EH (cell line): ENCODE measurements at regions not wholly inside any gene's neighbourhood (a gene's known extent, or its start where the extent isn't known, plus 50 kb on each side); places are given as distances from the start of the nearest gene placed in this dataset.
A peak's percentile ranks its signal among the peaks of the same experiment; 100 is the strongest.

ENCODE experiments used
- DNase-seq: peaks from one replicate; pipeline ENCODE4 v3.0.0-alpha.2; 2015; ENCODE audit warnings: low read depth

GRCh38 chr2:67777836-67778429 is 284.9 kb downstream of the C1D start:
- no peak for DNase-seq

- DNase-seq: peak; percentile 71
Observed at GRCh38 chr2:67780841-67781240, 282.0 kb downstream of the C1D start.

- peak; percentile 58 for DNase-seq
Observed at GRCh38 chr2:67782443-67782842, 280.4 kb downstream of the C1D start.

GRCh38 chr2:67783026-67783425 is 279.8 kb downstream of the C1D start:
- DNase-seq: no peak

DNA sequence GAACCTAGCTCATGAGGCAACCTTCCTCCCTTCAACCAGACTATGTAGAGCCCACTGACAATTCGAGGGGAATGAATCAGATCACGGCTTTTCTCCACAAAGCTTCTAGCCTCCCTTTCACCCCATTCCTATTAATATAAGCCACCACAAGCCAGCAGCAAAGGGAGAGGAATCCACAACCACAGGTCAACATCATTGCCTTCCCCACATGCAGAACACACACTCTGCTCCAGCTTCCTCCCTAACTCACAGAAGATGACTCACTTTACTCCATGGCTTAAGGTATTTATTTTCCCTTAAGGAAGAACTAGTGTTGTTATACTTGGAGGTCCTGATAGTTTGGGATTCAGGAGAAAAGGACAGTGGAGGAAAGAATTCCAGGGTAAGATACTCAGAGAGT is 272.2 kb downstream of the C1D start:
- DNase-seq: peak; percentile 95

DNA sequence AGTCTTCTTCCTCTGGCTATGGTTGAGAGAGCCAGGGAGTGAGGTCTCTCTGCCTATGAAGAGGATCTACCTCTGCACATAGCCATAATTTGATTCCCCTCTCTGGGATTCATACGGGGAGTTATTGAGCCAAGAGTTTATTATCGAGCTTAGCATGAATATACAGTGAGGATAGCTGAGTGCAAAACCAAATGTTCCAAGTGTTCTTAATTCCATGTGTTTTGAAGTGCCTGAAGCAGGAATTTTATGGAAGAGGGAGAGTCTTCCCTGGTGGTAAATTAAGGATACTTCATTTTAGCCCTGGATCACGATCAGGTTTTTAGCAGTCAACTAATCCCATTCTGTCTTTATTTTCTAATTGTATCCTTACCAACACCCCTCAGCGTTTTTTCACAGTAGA is 270.6 kb downstream of the C1D start:
- DNase-seq: no peak

- no peak for DNase-seq
Observed at GRCh38 chr2:67792681-67793091, 270.1 kb downstream of the C1D start.

GRCh38 chr2:67797801-67798540 is 264.8 kb downstream of the C1D start:
- DNase-seq: peak; percentile 68

GRCh38 chr2:67798541-67799160 is 264.2 kb downstream of the C1D start:
- DNase-seq: no peak

DNA sequence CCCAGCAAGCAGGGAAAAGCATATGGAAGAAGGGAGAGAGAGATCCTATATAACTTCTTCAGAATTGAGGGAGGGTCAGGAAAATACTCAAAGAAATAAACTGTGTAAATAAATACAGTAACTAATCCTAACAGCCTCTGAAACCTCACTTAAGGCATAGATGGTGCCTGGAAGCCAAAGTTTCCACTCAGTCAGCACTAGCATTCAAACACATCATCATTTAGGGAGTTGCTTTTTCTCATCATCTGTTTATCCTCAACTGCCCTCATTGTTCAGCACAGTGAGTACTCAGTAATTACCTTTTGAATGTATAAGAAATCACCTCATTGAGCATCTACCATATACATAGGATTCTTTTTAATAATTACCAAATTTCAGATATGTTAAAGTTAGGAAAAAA is 262.9 kb downstream of the C1D start:
- no peak for DNase-seq

DNA sequence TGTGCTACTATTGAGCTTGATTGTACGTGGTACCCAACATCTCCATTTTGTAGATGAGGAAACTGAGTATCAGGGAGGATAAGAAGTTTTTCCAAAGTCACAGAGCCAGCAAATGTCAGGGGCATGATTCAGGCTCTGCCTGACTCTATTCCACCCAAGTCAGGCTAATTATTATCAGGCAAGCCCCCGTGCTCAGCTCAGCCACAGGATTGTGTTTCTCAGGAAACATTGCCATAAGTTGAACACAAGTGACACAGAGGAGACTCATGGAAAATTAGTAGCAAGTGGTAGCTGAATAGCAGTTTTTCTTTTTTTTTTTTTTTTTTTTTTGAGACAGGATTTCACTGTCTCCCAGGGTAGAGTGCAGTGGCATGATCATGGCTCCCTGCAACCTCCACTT is 260.5 kb downstream of the C1D start:
- peak; percentile 41 for DNase-seq

- no peak for DNase-seq
Observed at GRCh38 chr2:67802824-67803223, 260.0 kb downstream of the C1D start.

DNA sequence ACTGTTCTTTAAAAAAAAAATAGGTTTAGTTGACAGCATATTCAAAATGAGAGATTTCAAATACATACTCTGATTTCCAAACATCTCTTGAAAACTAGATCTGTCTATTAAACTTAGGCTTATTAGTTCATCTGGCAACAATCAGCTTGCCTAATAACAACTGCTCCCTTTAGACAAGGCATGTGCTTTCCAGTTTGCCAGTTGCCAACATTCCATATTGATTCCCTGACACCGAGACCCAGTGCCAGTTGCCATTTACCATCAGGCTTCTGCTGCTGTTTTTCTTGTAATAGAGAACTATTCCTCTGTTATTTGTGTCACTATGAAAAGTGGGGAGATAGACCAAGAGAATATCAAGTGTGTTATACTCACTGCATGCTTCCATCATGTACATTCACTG is 256.0 kb downstream of the C1D start:
- no peak for DNase-seq

GRCh38 chr2:67808112-67808511 is 254.7 kb downstream of the C1D start:
- DNase-seq: no peak

- DNase-seq: no peak
Observed at GRCh38 chr2:67812682-67813081, 250.1 kb downstream of the C1D start.

DNA sequence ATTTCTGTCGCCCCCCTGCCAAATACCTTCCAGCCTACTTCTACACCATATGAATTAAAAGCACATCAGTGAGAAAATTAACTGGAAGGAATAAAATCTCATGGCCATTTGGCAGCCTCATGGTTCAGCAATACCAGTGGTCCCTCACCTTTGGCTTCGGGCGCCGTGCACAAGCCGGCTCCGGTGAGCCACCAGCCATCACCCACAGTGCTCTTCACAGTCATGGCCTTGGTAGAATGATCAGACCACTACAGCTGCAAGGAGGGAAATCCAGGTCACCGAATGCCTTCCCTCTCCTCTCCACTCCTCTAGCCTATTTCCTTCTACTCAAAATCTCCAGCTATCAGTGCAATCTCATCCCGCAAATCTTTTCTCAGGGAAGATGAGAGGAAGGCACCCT is 239.1 kb downstream of the C1D start:
- no peak for DNase-seq

- DNase-seq: peak; percentile 66
Observed at GRCh38 chr2:67824186-67824585, 238.6 kb downstream of the C1D start.

GRCh38 chr2:67825476-67825875 is 237.3 kb downstream of the C1D start:
- peak; percentile 64 for DNase-seq

- no peak for DNase-seq
Observed at GRCh38 chr2:67828066-67828465, 234.7 kb downstream of the C1D start.

GRCh38 chr2:67829470-67829869 is 233.3 kb downstream of the C1D start:
- DNase-seq: no peak

DNA sequence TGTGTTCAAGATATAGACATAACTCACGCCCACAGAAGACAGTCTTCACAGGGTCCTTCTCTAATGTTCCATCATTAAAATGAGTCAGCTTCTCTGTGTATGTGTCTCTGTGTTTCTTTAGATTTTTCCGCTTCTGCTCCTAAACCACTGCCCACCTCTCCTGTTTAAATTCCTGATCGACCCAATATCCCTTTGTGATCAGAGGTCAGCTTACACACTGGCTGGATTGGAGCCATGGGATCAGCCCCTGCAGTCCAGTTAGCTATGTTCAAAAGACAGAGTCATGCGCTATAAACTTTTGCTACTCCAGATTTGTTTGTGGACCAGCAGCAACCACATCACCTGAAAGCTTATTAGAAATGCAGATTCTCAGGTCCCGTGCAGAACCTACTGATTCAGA is 229.2 kb downstream of the C1D start:
- no peak for DNase-seq

DNA sequence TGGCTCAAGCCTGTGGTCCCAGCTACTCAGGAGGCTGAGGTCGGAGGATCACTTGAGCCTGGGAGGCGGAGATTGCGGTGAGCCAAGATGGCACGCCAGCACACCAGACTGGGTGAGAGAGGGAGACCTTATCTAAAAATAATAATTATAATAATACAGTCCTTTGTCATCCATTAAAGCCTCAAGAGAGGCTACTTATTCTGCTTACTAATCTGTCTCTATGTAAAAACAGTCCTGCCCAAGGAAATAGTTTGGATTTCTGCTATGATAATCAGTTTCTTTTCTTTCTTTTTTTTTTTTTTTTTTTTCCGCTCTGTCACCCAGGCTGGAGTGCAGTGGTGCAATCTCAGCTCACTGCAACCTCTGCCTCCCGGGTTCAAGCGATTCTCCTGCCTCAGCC is 228.3 kb downstream of the C1D start:
- peak; percentile 13 for DNase-seq

GRCh38 chr2:67835266-67835665 is 227.5 kb downstream of the C1D start:
- peak; percentile 30 for DNase-seq

DNA sequence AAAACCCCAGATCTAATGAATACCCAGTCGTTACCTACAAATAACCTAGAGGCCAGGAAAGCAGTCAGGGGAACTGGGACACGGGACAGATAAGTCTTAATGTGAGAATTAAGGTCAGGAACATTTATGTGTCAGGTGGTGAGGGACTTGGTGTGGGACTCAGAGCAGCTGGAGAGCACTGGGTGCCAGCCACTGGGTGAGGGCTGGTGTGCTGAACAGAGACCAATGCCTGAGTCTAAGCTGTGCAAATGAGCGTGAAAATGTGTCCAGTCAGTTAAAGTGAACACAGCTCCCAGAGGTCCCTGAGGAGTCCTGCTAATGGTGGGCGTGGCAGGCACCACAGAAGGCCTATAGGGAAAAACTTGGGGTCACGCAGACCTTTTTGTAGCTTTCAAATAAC is 225.9 kb downstream of the C1D start:
- no peak for DNase-seq
